Lower leg skin (tissue), 3 donors: ENCODE measurements at regions not wholly inside any gene's neighbourhood (a gene's known extent, or its start where the extent isn't known, plus 50 kb on each side); places are given as distances from the start of the nearest gene placed in this dataset.

Experiments used
- POLR2A ChIP-seq, 2 donors: fragments of 450-650 bp; IDR thresholded peaks; one replicate each; pipeline ENCODE4 v1.6.1; 2016 to 2017; ENCODE audit warnings: antibody characterized with exemption in 2 of 2, mild to moderate bottlenecking in 1 of 2, moderate library complexity in 1 of 2
- TF ChIP-seq, protein P1 (sequence below), 3 donors: fragments of 450-650 bp; IDR thresholded peaks; one replicate each; pipeline ENCODE4 v1.5.1; 2016; ENCODE audit warnings: antibody characterized with exemption in 3 of 3, mild to moderate bottlenecking in 3 of 3, moderate library complexity in 2 of 3

DNA sequence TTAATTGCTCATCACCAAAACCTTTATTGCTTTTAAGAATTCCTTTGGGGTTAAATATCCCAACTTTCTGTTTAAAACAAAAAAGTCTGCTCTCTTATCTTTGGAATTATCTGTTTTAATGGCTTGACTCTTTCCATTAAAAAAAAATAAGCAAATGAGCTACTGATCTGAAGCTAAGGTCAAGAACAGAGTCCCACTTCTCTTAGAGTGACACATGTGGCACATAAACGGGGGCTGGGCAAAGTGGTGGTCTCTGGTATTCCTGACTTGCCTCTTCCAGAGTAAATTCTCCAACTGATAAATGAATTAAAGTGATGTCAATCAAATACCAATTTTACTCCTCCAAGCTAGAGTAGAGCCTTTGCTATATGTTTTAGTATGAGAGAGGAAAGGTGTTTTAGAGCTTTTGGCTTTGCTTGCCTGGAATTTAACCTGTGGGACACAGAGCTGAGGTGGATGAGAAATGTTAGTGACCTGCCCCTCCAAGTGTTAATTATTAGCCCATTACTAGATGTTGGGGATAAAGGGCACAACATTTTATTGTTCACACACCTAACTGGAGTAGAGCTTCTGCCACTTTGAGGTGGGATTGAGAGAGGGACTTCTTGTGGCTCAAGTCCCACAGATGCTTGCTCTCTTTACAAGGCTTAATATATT is 864.0 kb downstream of the LRRIQ3 start:
- TF ChIP-seq, protein P1, sequence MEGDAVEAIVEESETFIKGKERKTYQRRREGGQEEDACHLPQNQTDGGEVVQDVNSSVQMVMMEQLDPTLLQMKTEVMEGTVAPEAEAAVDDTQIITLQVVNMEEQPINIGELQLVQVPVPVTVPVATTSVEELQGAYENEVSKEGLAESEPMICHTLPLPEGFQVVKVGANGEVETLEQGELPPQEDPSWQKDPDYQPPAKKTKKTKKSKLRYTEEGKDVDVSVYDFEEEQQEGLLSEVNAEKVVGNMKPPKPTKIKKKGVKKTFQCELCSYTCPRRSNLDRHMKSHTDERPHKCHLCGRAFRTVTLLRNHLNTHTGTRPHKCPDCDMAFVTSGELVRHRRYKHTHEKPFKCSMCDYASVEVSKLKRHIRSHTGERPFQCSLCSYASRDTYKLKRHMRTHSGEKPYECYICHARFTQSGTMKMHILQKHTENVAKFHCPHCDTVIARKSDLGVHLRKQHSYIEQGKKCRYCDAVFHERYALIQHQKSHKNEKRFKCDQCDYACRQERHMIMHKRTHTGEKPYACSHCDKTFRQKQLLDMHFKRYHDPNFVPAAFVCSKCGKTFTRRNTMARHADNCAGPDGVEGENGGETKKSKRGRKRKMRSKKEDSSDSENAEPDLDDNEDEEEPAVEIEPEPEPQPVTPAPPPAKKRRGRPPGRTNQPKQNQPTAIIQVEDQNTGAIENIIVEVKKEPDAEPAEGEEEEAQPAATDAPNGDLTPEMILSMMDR (IDR thresholded peaks at IDR 0.05) = no peak
- TF ChIP-seq POLR2A (IDR thresholded peaks at IDR 0.05) = no peak
